ENCODE measurements at regions not wholly inside any gene's neighbourhood (a gene's known extent, or its start where the extent isn't known, plus 50 kb on each side); places are given as distances from the start of the nearest gene placed in this dataset.

GRCh38 chr7:22043367-22043766 is 97.7 kb upstream of the CDCA7L start:
- TF ChIP-seq CTCF (IDR thresholded peaks at IDR 0.05; ENCODE audit: control extremely low read depth in 1 of 3, insufficient read depth in 1 of 3, low read depth in 1 of 3, low read length in 3 of 3) (no peak), POLR2A (IDR thresholded peaks at IDR 0.05; ENCODE audit: control extremely low read depth in 1 of 2, low read depth in 2 of 2, low read length in 2 of 2) (no peak), ATF3 (IDR thresholded peaks at IDR 0.05; ENCODE audit: insufficient read depth, low read depth, low read length) (no peak), POU5F1 (IDR thresholded peaks at IDR 0.05; ENCODE audit: low read depth, low read length) (no peak), CHD1 (IDR thresholded peaks at IDR 0.05; ENCODE audit: low read depth, low read length) (no peak)

All from H1 (cell line).